Activated T-helper 17 cell treated with anti-CD3 and anti-CD28 coated beads, Interleukin-2, amount 50 U/mL, for 72 hours (primary cell): ENCODE measurements at regions not wholly inside any gene's neighbourhood (a gene's known extent, or its start where the extent isn't known, plus 50 kb on each side); places are given as distances from the start of the nearest gene placed in this dataset.
"Not testable (repeated sequence)": the region's sequence is repeated elsewhere in the genome, so short reads cannot be mapped to it uniquely, and the experiment has no call there.

Experiments used
- ATAC-seq: fragments of 150-1000 bp; cut with Tn5 transposase; replicated peaks from 2 replicates; pipeline ENCODE4 v1.10.0; 2021; ENCODE audit warnings: mild to moderate bottlenecking, moderate library complexity
- H3K27ac Mint-ChIP-seq: one replicate; pipeline ENCODE4 v1.8.0; 2022; ENCODE audit warnings: mixed read lengths
- H3K27me3 Mint-ChIP-seq: one replicate; pipeline ENCODE4 v1.8.0; 2022; ENCODE audit warnings: mixed read lengths
- H3K36me3 Mint-ChIP-seq: one replicate; pipeline ENCODE4 v1.8.0; 2022; ENCODE audit warnings: low read depth, mild to moderate bottlenecking, mixed read lengths
- H3K4me1 Mint-ChIP-seq: one replicate; pipeline ENCODE4 v1.8.0; 2022; ENCODE audit warnings: mixed read lengths
- H3K4me3 Mint-ChIP-seq: one replicate; pipeline ENCODE4 v1.8.0; 2022; ENCODE audit warnings: mild to moderate bottlenecking, mixed read lengths
- H3K9me3 Mint-ChIP-seq: one replicate; pipeline ENCODE4 v1.8.0; 2022; ENCODE audit warnings: mixed read lengths

- Mint-ChIP-seq H3K36me3 (no peaks in the 10 kb centered on the region), H3K27me3 (peaks cover 4% of the 10 kb centered on the region), H3K4me1 (no peaks in the 10 kb centered on the region), H3K9me3 (no peaks in the 10 kb centered on the region), H3K4me3 (no peak overlapping the region), H3K27ac (no peak overlapping the region)
- no peak for ATAC-seq
These were observed 270.9 kb upstream of the DUSP10 start for GRCh38 chr1:222012816-222013215.

- no peak for ATAC-seq
- no peaks in the 10 kb centered on the region for H3K36me3 Mint-ChIP-seq
- H3K27me3 Mint-ChIP-seq, result peaks cover 4% of the 10 kb centered on the region
- H3K9me3 Mint-ChIP-seq, result no peaks in the 10 kb centered on the region
- no peaks in the 10 kb centered on the region for H3K4me1 Mint-ChIP-seq
- no peak overlapping the region for H3K27ac Mint-ChIP-seq
- H3K4me3 Mint-ChIP-seq, result no peak overlapping the region
These were observed 268.4 kb upstream of the DUSP10 start for GRCh38 chr1:222010306-222010705.

DNA sequence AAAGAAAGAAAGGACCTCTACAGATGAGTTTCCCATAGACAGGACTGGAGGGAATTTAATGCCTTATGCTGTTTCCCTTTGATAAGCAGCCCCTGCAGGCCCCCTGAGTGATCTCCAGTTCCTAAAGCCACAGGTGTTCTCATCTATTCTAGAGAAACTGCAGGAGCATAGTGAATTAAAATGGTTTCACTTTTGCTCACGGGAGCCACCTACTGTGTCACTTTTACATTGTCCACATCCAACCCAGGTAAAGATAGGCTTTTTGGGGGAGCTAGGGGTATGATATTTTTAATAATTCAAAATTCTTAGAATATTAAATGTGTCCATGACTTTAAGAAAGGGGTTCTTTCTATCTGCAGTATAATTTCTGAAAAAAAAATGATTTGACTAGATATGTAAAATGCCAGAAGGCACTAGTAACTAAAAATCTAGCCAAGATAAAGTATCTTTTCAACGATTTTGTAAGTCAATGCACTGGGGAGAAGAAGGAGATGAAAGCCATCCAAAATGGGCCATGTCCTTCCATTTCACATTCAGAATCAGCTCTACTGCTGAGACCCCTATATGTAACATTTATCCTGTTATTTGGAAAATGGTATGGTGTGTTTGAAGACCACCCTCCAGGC is 267.3 kb upstream of the DUSP10 start:
- Mint-ChIP-seq H3K36me3 (no peaks in the 10 kb centered on the region), H3K4me3 (no peak overlapping the region), H3K9me3 (no peaks in the 10 kb centered on the region), H3K4me1 (no peaks in the 10 kb centered on the region), H3K27me3 (peaks cover 4% of the 10 kb centered on the region), H3K27ac (no peak overlapping the region)
- ATAC-seq, result peak; percentile 52

DNA sequence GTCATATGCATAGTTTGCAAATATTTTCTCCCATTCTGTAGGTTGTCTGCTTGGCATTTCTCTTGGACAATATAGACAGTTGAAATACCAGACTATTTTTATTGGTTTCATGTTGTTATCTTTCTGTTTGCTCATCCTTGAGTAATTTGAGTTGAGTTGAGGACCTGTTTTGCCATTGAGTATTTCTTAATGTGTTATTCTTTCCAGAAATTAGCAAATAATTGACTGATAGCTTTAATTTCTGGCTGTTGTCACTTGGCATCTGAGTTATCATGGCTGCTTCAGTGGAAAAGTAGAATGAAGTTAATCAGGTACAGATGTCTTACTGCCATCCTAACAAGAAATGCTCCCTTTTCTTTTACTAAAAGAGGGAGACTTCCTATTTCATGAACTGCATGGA is 264.8 kb upstream of the DUSP10 start:
- Mint-ChIP-seq H3K27me3 (peaks cover 4% of the 10 kb centered on the region), H3K4me1 (no peaks in the 10 kb centered on the region), H3K27ac (no peak overlapping the region), H3K36me3 (no peaks in the 10 kb centered on the region), H3K9me3 (no peaks in the 10 kb centered on the region), H3K4me3 (no peak overlapping the region)
- no peak for ATAC-seq

DNA sequence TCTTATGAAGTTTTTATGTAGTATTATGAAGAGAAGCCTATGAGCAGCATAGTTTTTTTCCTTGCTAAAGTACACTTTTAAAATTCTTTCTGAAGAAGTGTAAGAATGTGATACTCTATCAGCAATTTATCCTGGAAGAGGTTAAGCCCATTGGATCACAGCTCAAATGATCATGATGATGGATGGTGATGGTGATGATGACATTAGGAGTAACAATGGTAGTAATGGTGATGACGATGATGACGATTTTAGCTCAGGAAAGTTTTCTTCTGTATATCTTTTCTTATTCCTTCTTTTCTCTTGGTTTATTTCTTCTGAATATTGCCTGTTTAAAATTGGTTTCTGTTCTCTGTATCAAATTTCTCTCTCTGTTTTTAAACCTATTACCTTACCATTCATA is 262.9 kb upstream of the DUSP10 start:
- H3K27me3 Mint-ChIP-seq, result no peaks in the 10 kb centered on the region
- ATAC-seq, result no peak
- H3K36me3 Mint-ChIP-seq, result no peaks in the 10 kb centered on the region

GRCh38 chr1:222004034-222004433 is 262.1 kb upstream of the DUSP10 start:
- no peaks in the 10 kb centered on the region for H3K27me3 Mint-ChIP-seq
- no peak overlapping the region for H3K27ac Mint-ChIP-seq
- no peak for ATAC-seq

More for the DNA sequence above, 262.9 kb upstream of the DUSP10 start:
- no peaks in the 10 kb centered on the region for H3K4me1 Mint-ChIP-seq
- no peaks in the 10 kb centered on the region for H3K9me3 Mint-ChIP-seq
- no peak overlapping the region for H3K27ac Mint-ChIP-seq
- no peak overlapping the region for H3K4me3 Mint-ChIP-seq

GRCh38 chr1:222002503-222002902 is 260.6 kb upstream of the DUSP10 start:
- no peaks in the 10 kb centered on the region for H3K4me1 Mint-ChIP-seq
- no peaks in the 10 kb centered on the region for H3K36me3 Mint-ChIP-seq
- ATAC-seq, result no peak
- H3K9me3 Mint-ChIP-seq, result no peaks in the 10 kb centered on the region
- no peak overlapping the region for H3K27ac Mint-ChIP-seq
- H3K27me3 Mint-ChIP-seq, result no peaks in the 10 kb centered on the region
- H3K4me3 Mint-ChIP-seq, result no peak overlapping the region

More at GRCh38 chr1:222004034-222004433, 262.1 kb upstream of the DUSP10 start:
- no peaks in the 10 kb centered on the region for H3K36me3 Mint-ChIP-seq
- no peaks in the 10 kb centered on the region for H3K4me1 Mint-ChIP-seq
- H3K4me3 Mint-ChIP-seq, result no peak overlapping the region
- H3K9me3 Mint-ChIP-seq, result no peaks in the 10 kb centered on the region

GRCh38 chr1:222000131-222000530 is 258.2 kb upstream of the DUSP10 start:
- Mint-ChIP-seq H3K4me1 (peaks cover 2% of the 10 kb centered on the region), H3K36me3 (no peaks in the 10 kb centered on the region), H3K9me3 (no peaks in the 10 kb centered on the region), H3K27ac (no peak overlapping the region), H3K27me3 (no peaks in the 10 kb centered on the region), H3K4me3 (no peak overlapping the region)
- ATAC-seq, result no peak

DNA sequence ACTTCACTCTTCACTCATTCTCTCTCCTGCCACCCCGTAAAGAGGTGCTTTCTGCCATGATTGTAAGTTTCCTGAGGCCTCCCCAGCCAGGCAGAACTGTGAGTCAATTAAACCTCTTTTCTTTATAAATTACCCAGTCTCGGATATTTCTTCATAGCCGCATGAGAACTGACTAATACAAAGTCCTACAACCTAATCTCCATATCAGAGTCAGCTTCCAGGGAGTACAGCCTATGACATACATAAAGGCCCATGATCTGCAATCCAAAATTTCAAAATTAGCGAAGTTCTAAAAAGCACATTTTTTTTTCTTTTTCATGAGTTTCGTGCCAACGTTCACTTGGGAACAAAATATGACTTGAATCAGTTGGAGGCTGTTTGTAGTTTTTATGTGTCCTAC is 256.9 kb upstream of the DUSP10 start:
- no peak for ATAC-seq
- H3K27me3 Mint-ChIP-seq, result no peaks in the 10 kb centered on the region
- no peaks in the 10 kb centered on the region for H3K36me3 Mint-ChIP-seq
- no peak overlapping the region for H3K4me3 Mint-ChIP-seq
- no peaks in the 10 kb centered on the region for H3K9me3 Mint-ChIP-seq
- H3K27ac Mint-ChIP-seq, result no peak overlapping the region
- H3K4me1 Mint-ChIP-seq, result peaks cover 8% of the 10 kb centered on the region

GRCh38 chr1:221998186-221998612 is 256.3 kb upstream of the DUSP10 start:
- Mint-ChIP-seq H3K36me3 (no peaks in the 10 kb centered on the region), H3K4me3 (no peak overlapping the region), H3K27ac (no peak overlapping the region), H3K9me3 (no peaks in the 10 kb centered on the region), H3K27me3 (no peaks in the 10 kb centered on the region), H3K4me1 (peaks cover 8% of the 10 kb centered on the region)
- no peak for ATAC-seq

DNA sequence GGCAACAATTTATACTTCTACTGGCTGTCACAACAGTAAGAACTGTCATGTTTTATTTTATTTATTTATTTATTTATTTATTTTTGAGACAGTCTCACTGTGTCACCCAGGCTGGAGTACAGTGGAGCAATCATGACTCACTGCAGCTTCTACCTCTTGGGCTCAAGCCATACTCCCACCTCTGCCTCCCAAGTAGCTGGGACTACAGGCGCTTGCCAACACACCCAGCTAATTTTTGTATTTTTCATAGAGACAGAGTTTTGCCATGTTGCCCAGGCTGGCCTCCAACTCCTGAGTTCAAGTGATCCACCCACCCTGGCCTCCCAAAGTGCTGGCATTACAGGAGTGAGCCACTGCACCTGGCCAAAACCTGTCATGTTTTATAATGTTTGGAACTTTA is 255.1 kb upstream of the DUSP10 start:
- not testable (repeated sequence) for ATAC-seq, H3K9me3 Mint-ChIP-seq, H3K27ac Mint-ChIP-seq, H3K36me3 Mint-ChIP-seq, H3K27me3 Mint-ChIP-seq, H3K4me3 Mint-ChIP-seq
- peaks cover 18% of the 10 kb centered on the region for H3K4me1 Mint-ChIP-seq

DNA sequence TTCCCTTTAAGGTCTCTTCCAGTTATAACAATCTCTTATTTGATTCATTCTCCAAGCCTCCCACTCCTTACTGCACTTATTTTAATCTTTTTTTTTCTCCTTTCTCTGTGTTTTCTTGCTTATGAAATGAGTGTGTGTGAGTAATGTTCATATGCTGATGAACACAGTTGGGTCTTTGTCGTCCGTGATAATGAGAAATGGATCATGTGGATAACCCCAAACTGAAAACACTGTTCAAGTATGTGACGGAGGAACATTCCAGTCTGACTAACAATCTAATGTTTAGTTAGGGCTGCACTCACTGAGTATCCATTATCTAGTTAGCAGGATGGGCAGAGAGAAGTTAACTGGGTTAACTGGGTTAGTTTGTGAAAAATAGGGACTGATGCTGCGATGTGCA is 253.1 kb upstream of the DUSP10 start:
- Mint-ChIP-seq H3K36me3 (no peaks in the 10 kb centered on the region), H3K27me3 (no peaks in the 10 kb centered on the region), H3K4me3 (peak overlapping the region; percentile 34), H3K9me3 (no peaks in the 10 kb centered on the region), H3K27ac (peak overlapping the region; percentile 80), H3K4me1 (peaks cover 20% of the 10 kb centered on the region)
- ATAC-seq, result peak; percentile 76

- peaks cover 20% of the 10 kb centered on the region for H3K4me1 Mint-ChIP-seq
- H3K36me3 Mint-ChIP-seq, result no peaks in the 10 kb centered on the region
- H3K9me3 Mint-ChIP-seq, result no peaks in the 10 kb centered on the region
- no peaks in the 10 kb centered on the region for H3K27me3 Mint-ChIP-seq
- ATAC-seq, result peak; percentile 73
- H3K4me3 Mint-ChIP-seq, result peak overlapping the region; percentile 34
- peak overlapping the region; percentile 80 for H3K27ac Mint-ChIP-seq
These were observed 252.4 kb upstream of the DUSP10 start for GRCh38 chr1:221994274-221994698.

DNA sequence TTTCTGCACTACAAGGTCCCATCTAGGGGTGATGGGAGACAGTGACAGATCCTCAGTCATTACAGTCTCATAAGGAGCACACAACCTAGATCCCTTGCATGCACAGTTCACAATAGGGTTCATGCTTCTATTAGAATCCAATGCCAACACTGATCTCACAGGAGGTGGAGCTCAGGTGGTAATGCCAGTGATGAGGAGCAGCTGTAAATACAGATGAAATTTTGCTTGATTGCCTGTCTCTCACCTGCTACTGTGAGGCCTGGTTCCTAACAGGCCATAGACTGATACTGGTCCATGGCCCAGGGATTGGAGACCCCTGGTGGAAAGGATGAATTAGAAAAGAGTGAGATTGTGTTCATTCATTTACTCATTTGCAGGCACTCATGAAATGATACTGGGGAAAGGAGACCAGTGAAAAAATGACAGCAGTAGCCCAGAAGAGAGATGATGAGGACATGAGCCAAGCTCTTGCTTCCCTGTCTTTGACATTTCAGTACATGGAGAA is 251.6 kb upstream of the DUSP10 start:
- Mint-ChIP-seq H3K27me3 (no peaks in the 10 kb centered on the region), H3K4me1 (peaks cover 20% of the 10 kb centered on the region), H3K9me3 (no peaks in the 10 kb centered on the region), H3K27ac (peak overlapping the region; percentile 80), H3K4me3 (peak overlapping the region; percentile 34), H3K36me3 (no peaks in the 10 kb centered on the region)
- ATAC-seq, result no peak

- Mint-ChIP-seq H3K4me1 (peaks cover 20% of the 10 kb centered on the region), H3K4me3 (no peak overlapping the region), H3K27me3 (no peaks in the 10 kb centered on the region), H3K27ac (peak overlapping the region; percentile 58), H3K9me3 (no peaks in the 10 kb centered on the region), H3K36me3 (no peaks in the 10 kb centered on the region)
- no peak for ATAC-seq
These were observed 250.5 kb upstream of the DUSP10 start for GRCh38 chr1:221992427-221992826.
